ENCODE measurements at regions not wholly inside any gene's neighbourhood (a gene's known extent, or its start where the extent isn't known, plus 50 kb on each side); places are given as distances from the start of the nearest gene placed in this dataset.
"Not testable (repeated sequence)": the region's sequence is repeated elsewhere in the genome, so short reads cannot be mapped to it uniquely, and the experiment has no call there.

- TF ChIP-seq, protein P1, sequence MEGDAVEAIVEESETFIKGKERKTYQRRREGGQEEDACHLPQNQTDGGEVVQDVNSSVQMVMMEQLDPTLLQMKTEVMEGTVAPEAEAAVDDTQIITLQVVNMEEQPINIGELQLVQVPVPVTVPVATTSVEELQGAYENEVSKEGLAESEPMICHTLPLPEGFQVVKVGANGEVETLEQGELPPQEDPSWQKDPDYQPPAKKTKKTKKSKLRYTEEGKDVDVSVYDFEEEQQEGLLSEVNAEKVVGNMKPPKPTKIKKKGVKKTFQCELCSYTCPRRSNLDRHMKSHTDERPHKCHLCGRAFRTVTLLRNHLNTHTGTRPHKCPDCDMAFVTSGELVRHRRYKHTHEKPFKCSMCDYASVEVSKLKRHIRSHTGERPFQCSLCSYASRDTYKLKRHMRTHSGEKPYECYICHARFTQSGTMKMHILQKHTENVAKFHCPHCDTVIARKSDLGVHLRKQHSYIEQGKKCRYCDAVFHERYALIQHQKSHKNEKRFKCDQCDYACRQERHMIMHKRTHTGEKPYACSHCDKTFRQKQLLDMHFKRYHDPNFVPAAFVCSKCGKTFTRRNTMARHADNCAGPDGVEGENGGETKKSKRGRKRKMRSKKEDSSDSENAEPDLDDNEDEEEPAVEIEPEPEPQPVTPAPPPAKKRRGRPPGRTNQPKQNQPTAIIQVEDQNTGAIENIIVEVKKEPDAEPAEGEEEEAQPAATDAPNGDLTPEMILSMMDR (IDR thresholded peaks at IDR 0.05), result not testable (repeated sequence)
- TF ChIP-seq POLR2A (IDR thresholded peaks at IDR 0.05), result not testable (repeated sequence)
Measured at GRCh38 chr7:150046290-150047194, 172.8 kb downstream of the ATP6V0E2 start.

Data from right lobe of liver (tissue), 4 donors.